ENCODE measurements at regions not wholly inside any gene's neighbourhood (a gene's known extent, or its start where the extent isn't known, plus 50 kb on each side); places are given as distances from the start of the nearest gene placed in this dataset.

- in situ Hi-C loops (cut with MboI; ENCODE audit: low sequenced_read_pairs), result no loop called here
These were observed 1040.6 kb upstream of the SLC10A2 start for GRCh38 chr13:104106705-104107393.

GRCh38 chr13:104105418-104106355, 1039.5 kb upstream of the SLC10A2 start:
- in situ Hi-C loops (cut with MboI; ENCODE audit: low sequenced_read_pairs), result no loop called here

DNA sequence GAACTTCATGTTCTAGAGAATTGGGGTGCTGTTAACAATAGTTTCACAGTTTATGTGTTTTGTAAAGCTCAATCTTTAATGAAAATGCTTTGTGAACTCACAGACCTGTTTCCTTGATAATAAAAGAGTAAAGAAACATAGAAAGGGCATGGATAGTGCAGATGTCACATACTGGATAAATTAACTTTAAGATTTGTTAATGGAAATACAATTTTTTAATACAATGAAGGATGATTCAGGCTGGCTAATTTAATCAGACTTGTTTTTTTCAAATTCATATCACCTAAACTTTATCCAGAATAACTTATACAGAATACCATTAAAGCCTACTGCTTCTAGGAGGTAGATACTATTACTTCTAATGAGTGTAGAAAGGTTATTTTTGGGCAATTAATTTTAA, 1033.5 kb upstream of the SLC10A2 start:
- in situ Hi-C loops (cut with MboI; ENCODE audit: low sequenced_read_pairs), result no loop called here

DNA sequence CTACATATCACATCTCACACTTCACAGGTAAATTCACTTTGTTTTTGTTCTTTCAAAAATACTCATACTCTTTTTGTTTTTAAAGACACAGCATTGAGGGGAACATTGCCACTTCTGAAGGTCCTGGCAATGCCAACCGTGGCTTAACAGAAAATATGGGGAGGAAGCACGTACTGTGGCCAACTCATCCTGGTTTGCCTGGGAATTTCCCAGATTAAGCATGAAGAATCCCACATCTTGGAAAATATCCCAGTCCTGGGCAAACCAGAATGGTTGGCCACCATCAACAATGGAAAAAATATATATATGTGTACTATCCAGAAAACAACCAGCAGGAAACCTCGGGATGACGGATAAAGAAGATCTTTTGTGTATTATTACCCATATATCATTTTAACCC, 1032.2 kb upstream of the SLC10A2 start:
- in situ Hi-C loops (cut with MboI; ENCODE audit: low sequenced_read_pairs), result no loop called here

GRCh38 chr13:104086759-104087158, 1020.5 kb upstream of the SLC10A2 start:
- in situ Hi-C loops (cut with MboI; ENCODE audit: low sequenced_read_pairs), result no loop called here

DNA sequence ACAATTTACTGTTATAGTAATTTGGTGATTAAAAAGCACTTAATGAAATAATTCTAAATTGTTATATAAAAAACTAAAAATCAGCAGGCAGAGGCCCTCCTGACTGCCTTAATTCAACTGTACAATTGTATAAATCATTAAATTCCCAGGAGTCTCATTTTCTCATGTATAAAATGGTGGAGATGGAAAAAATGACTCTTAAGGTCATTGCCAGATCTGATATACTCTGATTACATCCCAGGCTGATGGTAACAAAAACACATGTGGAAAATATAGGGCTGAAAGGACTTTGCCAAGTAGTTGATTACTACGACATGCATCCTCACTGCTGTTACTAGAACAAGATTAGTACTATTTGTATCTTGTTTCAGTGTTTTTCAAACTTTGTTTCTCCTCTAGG, 1020.0 kb upstream of the SLC10A2 start:
- in situ Hi-C loops (cut with MboI; ENCODE audit: low sequenced_read_pairs), result no loop called here

DNA sequence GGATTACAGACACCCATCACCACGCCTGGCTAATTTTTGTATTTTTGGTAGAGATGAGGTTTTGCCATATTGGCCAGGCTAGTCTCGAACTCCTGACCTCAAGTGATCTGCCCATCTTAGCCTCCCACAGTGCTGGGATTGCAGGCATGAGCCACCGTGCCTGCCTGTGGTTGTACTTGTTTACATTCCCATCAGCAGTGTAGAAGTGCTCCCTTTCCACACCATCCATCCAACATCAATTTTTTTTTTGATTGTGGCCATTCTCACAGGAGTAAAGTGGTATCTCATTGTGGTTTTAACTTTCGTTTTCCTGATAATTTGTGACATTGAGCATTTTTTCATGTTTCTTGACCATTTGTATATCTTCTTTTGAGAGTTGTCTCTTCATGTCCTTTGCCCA, 1019.4 kb upstream of the SLC10A2 start:
- in situ Hi-C loops (cut with MboI; ENCODE audit: low sequenced_read_pairs), result no loop called here

DNA sequence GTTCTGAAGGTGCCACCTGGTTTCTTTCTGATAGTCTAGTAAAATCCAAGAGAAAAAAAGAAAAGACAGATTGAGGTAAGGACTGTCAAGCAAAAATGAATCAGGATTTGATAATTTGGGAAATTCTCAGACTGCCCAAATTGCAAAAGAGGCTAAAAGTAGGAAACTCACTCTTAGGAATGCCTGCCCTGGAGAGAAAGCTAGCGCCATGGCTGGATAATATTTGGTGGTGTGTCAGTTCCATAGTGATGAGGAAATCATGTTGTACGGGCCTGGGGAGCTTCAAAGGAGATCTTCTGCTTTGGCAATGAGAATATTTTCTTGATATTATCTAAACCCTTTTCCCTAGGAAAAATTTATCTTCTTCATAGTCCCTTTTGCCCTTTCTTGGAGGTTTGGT, 1008.1 kb upstream of the SLC10A2 start:
- in situ Hi-C loops (cut with MboI; ENCODE audit: low sequenced_read_pairs), result no loop called here

GRCh38 chr13:104071806-104072205, 1005.6 kb upstream of the SLC10A2 start:
- in situ Hi-C loops (cut with MboI; ENCODE audit: low sequenced_read_pairs), result no loop called here

DNA sequence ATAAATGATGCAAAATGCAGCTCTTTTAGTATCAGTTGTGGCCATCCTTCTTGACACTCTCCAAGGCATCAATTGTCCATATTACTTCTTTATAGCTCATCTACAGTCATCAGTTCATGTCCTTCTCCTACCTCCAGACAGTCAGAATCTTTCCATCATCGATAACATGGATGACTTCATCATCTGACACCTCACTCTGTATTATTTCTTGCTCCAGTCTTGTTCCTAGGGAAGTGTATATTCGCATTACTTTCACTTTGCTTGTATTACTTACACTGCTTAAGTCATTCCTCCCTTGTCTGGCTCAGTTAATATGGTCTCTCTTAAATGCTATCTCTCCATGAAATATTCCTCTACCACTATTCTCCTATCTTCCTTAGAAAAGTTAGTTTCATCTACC, 999.1 kb upstream of the SLC10A2 start:
- in situ Hi-C loops (cut with MboI; ENCODE audit: low sequenced_read_pairs), result no loop called here

DNA sequence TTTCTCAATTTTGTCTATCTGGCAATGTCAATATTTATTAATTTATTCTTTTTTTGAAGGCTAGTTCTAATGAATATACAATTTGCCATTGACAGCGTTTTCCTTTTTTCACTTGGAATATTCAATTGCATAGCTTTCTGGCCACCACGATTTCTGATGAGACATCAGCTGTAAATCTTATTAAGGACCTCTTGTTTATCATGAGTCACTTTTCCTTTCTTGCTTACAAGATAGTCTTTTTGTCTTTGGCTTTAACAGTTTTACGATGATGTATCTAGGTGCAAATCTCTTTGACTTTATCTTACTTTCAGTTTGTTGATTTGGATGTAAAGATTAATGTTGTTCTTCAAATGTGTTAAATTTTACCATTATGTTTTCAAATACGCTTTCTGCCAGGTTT, 991.6 kb upstream of the SLC10A2 start:
- in situ Hi-C loops (cut with MboI; ENCODE audit: low sequenced_read_pairs), result no loop called here

GRCh38 chr13:104045907-104046306, 979.7 kb upstream of the SLC10A2 start:
- in situ Hi-C loops (cut with MboI; ENCODE audit: low sequenced_read_pairs), result no loop called here

GRCh38 chr13:104043184-104043583, 977.0 kb upstream of the SLC10A2 start:
- in situ Hi-C loops (cut with MboI; ENCODE audit: low sequenced_read_pairs), result no loop called here

GRCh38 chr13:104034891-104035290, 968.7 kb upstream of the SLC10A2 start:
- in situ Hi-C loops (cut with MboI; ENCODE audit: low sequenced_read_pairs), result no loop called here

- in situ Hi-C loops (cut with MboI; ENCODE audit: low sequenced_read_pairs), result no loop called here
These were observed 959.1 kb upstream of the SLC10A2 start for GRCh38 chr13:104025303-104025702.

- in situ Hi-C loops (cut with MboI; ENCODE audit: low sequenced_read_pairs), result no loop called here
These were observed 958.4 kb upstream of the SLC10A2 start for GRCh38 chr13:104024416-104025170.

DNA sequence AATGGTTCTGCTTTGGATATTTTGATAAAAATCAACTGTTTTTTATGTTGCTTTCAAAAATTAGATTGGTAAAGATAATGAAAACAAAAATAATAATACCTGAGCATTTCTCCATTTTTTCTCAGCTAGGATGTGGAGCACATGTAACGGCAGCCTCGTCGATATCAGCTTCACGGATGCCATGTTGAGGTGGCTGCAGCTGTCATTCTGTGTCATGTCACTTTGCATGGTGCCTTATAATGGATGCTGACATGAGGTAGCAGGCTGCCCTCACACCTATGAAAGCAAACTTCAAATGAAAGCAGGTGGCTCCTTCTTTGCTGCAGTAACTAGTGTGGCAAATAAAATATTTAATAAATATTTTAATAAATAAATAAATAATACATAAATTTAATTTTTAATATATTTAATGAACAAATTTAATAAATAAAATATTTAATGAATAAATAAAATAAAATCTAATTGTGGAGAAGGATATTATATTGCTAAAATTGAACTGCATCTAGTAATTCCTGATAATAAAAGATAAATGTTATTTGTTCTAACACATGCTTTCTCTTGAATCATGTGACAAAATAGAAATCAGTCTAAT, 955.7 kb upstream of the SLC10A2 start:
- in situ Hi-C loops (cut with MboI; ENCODE audit: low sequenced_read_pairs), result no loop called here

DNA sequence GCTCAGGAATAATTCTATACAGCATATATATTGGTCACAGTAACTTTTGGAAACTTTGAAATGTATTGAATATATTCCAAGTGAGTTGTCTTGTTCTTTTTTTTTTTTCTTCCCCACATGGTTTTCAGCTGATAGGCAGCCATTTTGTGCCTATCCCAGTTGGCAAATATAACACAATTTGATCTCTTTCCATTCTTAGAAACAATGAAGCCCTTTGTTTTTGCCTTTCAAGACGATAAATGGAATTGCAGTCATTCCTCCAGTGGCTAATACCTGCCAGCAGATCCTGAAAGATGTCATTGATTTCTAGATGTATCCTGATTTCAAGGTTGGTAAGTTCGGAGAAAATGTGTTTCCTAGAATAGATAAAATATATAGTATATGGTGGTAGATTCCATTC, 951.1 kb upstream of the SLC10A2 start:
- in situ Hi-C loops (cut with MboI; ENCODE audit: low sequenced_read_pairs), result no loop called here

DNA sequence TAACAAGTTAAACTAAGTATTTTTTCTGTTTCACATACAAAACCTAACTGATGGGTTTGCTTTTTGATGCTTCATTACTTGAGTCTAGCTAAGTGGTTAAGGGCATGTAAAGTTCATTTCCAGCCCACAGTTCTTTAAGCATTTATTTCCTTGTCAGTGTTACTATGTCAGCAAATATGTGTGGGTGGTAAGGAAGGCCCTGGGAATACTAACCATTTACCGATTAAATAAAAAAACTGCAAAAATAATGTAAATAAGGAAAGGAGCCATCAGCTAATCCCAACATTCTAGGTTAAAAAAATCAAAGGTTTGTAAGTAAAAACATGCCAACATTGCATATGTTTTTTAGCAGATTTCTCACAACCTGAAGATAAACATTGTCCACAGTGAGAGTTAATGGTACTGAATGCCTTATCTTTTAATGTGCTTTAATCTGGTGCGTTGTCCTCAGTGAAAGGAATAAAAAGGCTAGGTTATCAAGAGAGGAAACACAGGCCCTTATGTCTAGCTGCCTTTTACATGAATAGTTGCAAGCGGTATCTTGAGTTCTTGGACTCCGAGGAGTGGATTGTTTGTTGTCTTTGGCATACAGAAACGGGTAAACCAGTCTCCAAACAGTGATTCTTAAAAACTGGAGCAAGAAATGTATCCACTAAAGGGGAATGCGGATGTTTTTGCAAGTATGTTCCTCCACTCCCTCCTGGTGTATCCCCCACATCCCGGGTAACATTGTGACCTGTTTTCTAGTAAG, 949.6 kb upstream of the SLC10A2 start:
- in situ Hi-C loops (cut with MboI; ENCODE audit: low sequenced_read_pairs), result no loop called here
